Stimulated activated CD8-positive, alpha-beta memory T cell treated with anti-CD3 and anti-CD28 coated beads, Interleukin-15, amount 100 ng/mL, for 24 hours (primary cell): ENCODE measurements at regions not wholly inside any gene's neighbourhood (a gene's known extent, or its start where the extent isn't known, plus 50 kb on each side); places are given as distances from the start of the nearest gene placed in this dataset.

Source experiments
- DNase-seq: peaks from one replicate; pipeline ENCODE4 v3.0.0-alpha.2; 2020; ENCODE audit warnings: low read depth

DNA sequence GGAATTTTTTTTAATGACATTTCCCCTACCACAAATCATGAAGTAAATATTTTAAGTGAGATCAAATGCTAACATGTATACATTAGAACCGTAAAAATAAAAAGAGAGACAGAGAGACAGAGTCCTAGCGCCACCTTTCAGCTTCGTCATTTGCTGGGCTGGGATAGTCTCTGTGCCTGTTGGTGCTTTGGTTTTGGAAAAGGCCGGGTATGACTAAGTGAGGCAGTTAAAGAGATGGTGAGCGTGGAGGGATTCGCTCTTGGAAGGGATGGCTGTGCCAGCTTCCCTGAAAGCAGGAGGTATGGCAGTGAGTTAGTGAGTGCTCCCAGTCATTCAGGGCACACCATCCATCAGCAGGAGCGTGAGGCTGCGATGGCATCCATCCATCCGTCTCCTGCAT, 729.6 kb upstream of the WWC1 start:
- DNase-seq = no peak

DNA sequence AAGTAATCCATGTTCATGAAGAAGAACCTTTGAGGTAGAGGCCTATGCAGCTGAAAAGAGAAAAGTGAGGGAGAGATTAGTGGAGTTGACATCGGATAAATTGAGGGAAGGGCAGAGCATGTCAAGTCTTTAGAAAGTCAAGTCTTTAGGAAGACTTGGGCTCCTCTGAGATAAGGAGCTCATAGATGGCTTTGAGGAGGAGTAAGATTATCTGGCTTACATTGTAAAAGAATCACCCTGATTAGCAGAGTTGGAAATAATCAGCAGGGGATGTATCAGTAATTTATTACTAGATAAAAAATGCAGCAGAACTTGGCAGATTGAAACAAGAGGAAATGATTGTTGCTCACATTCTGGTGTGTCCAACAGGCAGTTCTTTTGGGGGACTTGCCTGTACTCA, 727.2 kb upstream of the WWC1 start:
- no peak for DNase-seq

DNA sequence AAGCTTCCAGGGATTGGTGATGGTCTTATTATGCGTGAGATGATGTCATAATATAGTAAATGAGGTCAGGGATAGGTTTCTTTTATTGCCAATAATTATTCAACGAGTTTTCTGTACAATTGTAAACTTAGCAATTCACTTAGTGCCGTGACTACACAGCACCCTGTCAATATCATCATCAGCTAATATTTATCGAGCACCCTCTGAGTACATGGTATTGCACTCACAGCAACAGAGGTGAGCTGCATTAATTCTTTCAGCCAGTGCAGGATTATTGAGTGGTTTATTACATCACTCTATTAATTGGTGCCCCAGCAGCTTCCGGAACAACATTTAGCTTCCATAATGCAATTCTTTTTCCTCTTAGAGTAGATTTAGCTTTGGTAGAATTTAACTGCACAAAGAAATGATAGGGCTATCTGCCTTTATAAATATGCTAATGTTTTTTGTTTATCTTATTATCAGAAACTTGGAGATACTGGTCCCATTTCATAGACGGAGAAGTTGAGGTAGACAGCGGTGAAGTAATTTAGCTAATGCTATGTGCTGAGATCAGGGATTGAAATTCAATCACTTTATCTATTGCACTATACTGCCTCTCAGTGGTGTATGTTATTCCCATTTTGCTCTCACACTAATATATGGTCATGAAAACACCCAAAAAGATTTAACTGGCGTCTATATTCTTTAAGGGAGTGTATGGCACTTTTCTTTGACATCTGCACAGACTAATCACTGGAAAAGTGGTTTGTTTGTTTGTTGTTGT, 726.1 kb upstream of the WWC1 start:
- DNase-seq = no peak

- DNase-seq = no peak
Observed at GRCh38 chr5:167570431-167570830, 721.0 kb upstream of the WWC1 start.

DNA sequence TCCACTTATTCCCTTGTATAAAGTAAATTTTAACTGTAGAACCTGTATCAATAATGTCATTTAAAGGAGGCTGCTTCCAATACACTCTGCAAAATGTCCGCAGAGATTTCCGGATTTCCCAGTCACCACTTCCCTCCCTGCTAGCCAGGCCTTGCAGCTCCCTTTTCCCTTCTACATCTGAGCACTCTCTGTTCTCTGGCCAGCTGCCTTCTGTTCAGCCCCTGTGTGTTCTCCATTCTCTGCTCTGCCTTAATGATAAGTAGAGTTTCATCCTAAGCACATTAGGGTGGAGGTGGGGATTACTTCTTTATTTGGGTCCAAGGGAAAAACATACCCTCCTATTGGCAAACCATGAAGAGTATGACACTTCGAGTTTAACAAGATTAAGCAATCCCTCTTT, 719.6 kb upstream of the WWC1 start:
- DNase-seq = no peak

DNA sequence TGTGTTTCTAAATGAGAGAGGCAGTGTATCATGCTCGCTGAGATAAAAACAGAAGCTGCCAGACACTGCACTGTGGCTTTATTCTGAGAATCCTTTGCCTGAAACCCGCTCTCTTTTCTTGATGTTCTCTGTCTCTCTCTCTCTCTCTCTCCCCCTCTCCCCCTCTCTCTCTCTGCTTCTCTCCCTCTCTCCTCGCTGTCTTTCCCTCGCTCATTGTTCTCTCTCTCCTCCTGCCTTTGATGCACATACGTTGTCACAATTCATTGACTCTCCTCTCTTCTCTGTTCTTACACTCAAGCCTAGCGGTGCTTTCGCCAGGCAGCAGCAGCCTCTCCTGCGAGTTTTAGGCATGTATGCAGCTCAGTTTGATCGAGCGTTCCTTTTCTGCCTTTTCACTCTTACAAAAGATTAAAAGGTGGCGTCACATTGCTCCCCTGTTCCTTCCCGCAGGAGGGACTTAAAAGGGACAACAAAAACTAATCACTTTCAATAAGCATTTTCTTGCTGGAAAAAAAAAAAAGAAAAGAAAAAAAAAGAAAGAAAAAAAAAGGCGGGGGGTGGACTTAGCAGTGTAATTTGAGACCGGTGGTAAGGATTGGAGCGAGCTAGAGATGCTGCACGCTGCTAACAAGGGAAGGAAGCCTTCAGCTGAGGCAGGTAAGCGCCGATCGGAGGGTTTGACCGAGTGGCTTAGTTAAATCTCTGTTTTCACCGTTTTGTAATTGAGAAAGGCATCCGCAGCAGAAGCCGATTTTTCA, 717.9 kb upstream of the WWC1 start:
- DNase-seq = no peak

DNA sequence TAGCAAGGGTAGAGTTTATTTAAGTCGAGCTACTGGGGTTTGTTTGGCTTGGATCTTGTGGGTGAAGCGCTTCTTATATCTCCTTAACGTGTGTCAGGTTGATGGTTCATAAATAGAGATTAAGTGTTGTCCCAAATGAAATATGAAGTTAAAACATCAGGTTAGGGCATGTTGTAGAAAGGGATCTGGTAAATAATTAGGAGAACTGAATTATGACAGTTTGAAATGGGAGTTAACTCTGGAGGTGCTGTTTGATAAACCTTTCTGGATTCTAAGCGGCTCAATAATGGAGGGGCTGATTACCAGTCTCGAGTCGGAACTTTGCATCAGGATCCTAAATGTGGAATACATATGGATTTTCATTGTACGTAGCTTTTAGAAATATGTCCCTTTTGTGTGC, 717.0 kb upstream of the WWC1 start:
- no peak for DNase-seq

- DNase-seq = no peak
Observed at GRCh38 chr5:167575330-167575729, 716.1 kb upstream of the WWC1 start.

GRCh38 chr5:167576126-167576525, 715.3 kb upstream of the WWC1 start:
- no peak for DNase-seq

DNA sequence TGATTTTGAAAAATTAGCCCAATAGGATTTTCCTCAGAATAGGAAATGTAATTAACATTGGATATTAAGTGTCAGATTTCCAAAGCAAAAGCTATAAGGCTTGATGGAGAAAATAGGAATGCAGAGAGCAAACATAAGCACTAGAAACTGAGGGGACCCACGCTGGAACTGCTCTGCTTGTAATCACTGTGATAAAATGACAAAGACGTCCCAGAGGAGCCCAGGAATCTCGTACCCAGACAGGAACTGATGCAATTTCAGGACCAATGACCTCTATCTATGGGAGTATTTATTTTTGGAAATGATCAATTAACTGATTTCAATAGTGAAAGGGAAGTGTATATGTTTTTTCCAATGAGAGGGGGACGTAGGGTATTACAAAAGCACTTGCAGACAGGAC, 714.5 kb upstream of the WWC1 start:
- DNase-seq = no peak

- DNase-seq = no peak
Observed at GRCh38 chr5:167577616-167578015, 713.8 kb upstream of the WWC1 start.

- no peak for DNase-seq
Observed at GRCh38 chr5:167578977-167579692, 712.3 kb upstream of the WWC1 start.

DNA sequence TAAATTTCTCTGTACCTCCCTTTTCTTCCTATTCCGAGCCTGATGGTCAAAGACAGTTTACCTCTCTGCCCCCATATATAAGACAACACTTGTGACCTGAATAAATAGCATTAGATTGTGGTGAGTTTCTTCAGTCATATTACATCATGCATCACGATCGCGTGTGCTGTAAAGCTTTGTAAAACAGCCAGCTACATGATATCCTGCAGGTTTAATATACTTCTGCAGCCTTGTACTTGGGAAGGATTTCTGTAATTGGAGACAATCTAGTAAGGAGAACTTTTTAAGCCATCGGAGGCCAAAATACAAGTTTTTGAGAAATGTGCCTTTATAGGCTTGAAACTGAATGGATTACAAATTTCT, 711.8 kb upstream of the WWC1 start:
- DNase-seq = no peak

DNA sequence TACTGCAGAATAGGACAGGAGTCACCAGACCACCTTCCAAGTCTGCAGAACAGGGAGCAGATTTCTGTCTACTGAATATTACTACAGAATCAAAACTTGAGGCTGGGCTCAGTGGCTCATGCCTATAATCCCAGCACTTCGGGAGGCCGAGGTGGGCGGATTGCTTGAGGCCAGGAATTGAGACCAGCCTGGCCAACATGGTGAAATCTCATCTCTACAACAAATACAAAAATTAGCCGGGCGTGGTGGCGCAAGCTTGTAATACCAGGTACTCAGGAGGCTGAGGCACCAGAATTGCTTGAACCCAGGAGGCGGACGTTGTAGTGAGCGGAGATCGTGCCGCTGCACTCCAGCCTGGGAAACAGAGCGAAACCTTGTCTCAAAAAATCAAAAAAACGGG, 710.8 kb upstream of the WWC1 start:
- no peak for DNase-seq

- DNase-seq = no peak
Observed at GRCh38 chr5:167582283-167582682, 709.2 kb upstream of the WWC1 start.

DNA sequence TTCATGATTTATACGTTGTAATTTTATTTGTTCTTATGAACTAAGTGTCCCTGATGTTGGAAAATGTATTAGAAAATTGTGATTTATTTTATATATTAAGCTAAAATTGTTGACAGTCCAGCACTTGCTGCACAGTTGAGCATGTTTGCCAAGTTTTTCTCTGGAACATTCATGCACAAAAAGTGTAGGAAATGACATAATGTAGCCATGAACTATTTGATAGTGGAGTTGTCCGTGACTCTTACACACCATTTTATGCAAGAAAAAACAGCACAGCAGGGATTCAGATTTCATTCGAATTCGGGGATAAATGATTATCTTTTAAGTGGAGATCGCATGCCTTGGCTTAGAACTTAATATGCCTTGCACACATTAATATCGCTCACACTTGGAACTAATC, 708.6 kb upstream of the WWC1 start:
- no peak for DNase-seq

GRCh38 chr5:167585184-167585583, 706.3 kb upstream of the WWC1 start:
- DNase-seq = no peak

DNA sequence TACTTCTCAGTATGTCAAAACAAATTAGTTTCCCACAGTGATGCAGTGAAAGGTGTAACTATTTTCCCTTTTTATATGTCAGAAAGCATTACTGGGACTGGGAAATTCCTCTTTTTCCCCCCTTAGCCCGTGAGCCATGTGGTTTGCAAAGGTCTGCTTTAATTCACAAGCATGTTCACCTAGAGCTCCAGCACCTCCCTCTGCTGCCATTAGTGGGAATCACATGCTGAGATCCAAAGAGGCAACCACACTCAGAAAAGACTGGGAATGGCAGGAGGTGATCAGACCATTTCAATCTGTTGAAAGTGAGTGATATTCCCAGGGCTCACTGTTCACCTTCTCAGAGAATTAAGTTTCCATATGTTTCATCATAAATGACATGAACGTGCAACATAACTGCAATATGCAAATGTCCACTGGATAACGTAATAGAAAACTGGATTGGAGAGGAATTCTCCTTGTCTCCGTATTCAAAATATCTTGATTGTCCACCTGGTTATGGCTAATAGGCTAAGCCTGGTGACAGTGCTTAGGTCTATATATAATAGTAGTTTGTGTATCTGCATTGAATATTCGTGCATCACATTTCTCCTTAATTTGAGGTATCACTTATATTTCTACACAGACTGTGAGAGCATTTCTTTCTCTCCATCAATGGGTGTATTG, 703.5 kb upstream of the WWC1 start:
- no peak for DNase-seq

DNA sequence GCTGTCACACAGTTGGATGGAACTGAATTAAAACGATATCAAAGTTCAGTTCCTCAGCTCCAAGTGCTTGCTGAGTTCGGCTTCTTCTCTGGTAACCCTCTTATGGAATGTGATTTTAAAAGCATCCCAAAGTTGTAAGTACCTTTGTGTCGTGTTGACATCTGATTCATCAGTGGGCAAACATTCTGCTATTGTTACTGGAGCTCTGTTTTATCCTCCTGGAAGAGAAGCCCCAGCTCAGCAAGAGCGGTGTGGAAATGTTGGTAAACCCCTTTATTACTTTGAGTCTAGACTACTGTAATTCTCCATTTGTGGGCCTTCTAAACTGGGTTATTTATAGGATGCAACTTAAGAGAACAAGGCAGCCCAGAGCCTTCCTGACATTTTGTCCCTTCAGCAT, 699.3 kb upstream of the WWC1 start:
- DNase-seq = no peak

- DNase-seq = no peak
Observed at GRCh38 chr5:167593329-167594060, 698.0 kb upstream of the WWC1 start.

GRCh38 chr5:167594061-167594435, 697.4 kb upstream of the WWC1 start:
- no peak for DNase-seq

DNA sequence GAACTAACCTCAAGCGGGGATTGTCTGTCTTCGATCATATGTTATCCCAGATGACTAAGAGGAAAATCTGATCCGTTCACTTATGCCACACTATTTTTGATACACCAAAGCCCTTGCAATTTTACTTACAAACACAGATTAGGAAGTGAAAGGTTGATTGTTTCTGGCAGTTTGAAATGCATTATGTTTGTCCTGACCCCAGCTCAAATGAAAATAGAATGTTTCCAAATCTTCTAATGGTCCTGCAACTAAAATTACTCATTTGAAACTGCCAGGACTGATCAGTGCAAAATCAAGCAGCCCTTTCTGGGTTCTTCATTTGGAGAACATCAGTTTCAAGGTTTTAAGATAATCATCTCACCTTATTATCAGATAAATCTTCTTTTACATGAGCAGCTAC, 696.7 kb upstream of the WWC1 start:
- DNase-seq = no peak
